Activated naive CD8-positive, alpha-beta T cell treated with anti-CD3 and anti-CD28 coated beads, Interleukin-2, amount 50 U/mL, for 24 hours (primary cell): ENCODE measurements at regions not wholly inside any gene's neighbourhood (a gene's known extent, or its start where the extent isn't known, plus 50 kb on each side); places are given as distances from the start of the nearest gene placed in this dataset.
"Not testable (repeated sequence)": the region's sequence is repeated elsewhere in the genome, so short reads cannot be mapped to it uniquely, and the experiment has no call there.

ENCODE experiments used
- ATAC-seq: fragments of 150-1000 bp; cut with Tn5 transposase; one replicate; pipeline ENCODE4 v1.10.0; 2021
- DNase-seq: peaks from one replicate; pipeline ENCODE4 v3.0.0; 2021
- H3K27ac Mint-ChIP-seq: one replicate; pipeline ENCODE4 v1.8.0; 2021; ENCODE audit warnings: mild to moderate bottlenecking, mixed read lengths
- H3K27me3 Mint-ChIP-seq: one replicate; pipeline ENCODE4 v1.8.0; 2021; ENCODE audit warnings: mixed read lengths
- H3K36me3 Mint-ChIP-seq: one replicate; pipeline ENCODE4 v1.8.0; 2021; ENCODE audit warnings: low read depth, mixed read lengths
- H3K4me1 Mint-ChIP-seq: one replicate; pipeline ENCODE4 v1.8.0; 2021; ENCODE audit warnings: mixed read lengths
- H3K4me3 Mint-ChIP-seq: one replicate; pipeline ENCODE4 v1.8.0; 2021; ENCODE audit warnings: mild to moderate bottlenecking, moderate library complexity, mixed read lengths
- H3K9me3 Mint-ChIP-seq: one replicate; pipeline ENCODE4 v1.8.0; 2021; ENCODE audit warnings: mixed read lengths

GRCh38 chr3:101150504-101150903 is 157.3 kb upstream of the ABI3BP start:
- DNase-seq = no peak
- Mint-ChIP-seq H3K9me3 (no peaks in the 10 kb centered on the region), H3K36me3 (no peaks in the 10 kb centered on the region), H3K27me3 (peaks cover 37% of the 10 kb centered on the region), H3K4me1 (no peaks in the 10 kb centered on the region), H3K4me3 (no peak overlapping the region), H3K27ac (no peak overlapping the region)
- no peak for ATAC-seq

GRCh38 chr3:101149707-101150106 is 156.5 kb upstream of the ABI3BP start:
- no peak for ATAC-seq
- H3K27ac Mint-ChIP-seq = no peak overlapping the region
- no peak for DNase-seq
- no peaks in the 10 kb centered on the region for H3K36me3 Mint-ChIP-seq
- no peaks in the 10 kb centered on the region for H3K9me3 Mint-ChIP-seq
- H3K4me3 Mint-ChIP-seq = no peak overlapping the region
- no peaks in the 10 kb centered on the region for H3K4me1 Mint-ChIP-seq
- peaks cover 37% of the 10 kb centered on the region for H3K27me3 Mint-ChIP-seq

- H3K27me3 Mint-ChIP-seq = peaks cover 35% of the 10 kb centered on the region
- no peaks in the 10 kb centered on the region for H3K9me3 Mint-ChIP-seq
- H3K36me3 Mint-ChIP-seq = no peaks in the 10 kb centered on the region
- no peak overlapping the region for H3K4me3 Mint-ChIP-seq
- H3K4me1 Mint-ChIP-seq = no peaks in the 10 kb centered on the region
- no peak for ATAC-seq
- H3K27ac Mint-ChIP-seq = no peak overlapping the region
- no peak for DNase-seq
Measured at GRCh38 chr3:101149251-101149650, 156.0 kb upstream of the ABI3BP start.

- Mint-ChIP-seq H3K9me3 (no peaks in the 10 kb centered on the region), H3K27ac (no peak overlapping the region), H3K4me3 (no peak overlapping the region), H3K36me3 (no peaks in the 10 kb centered on the region), H3K27me3 (peaks cover 26% of the 10 kb centered on the region), H3K4me1 (no peaks in the 10 kb centered on the region)
- ATAC-seq (no peak), DNase-seq (no peak)
Measured at GRCh38 chr3:101148001-101148400, 154.8 kb upstream of the ABI3BP start.

GRCh38 chr3:101146946-101147345 is 153.7 kb upstream of the ABI3BP start:
- ATAC-seq (no peak), DNase-seq (no peak)
- H3K4me1 Mint-ChIP-seq = no peaks in the 10 kb centered on the region
- no peak overlapping the region for H3K27ac Mint-ChIP-seq
- no peak overlapping the region for H3K4me3 Mint-ChIP-seq
- no peaks in the 10 kb centered on the region for H3K36me3 Mint-ChIP-seq
- peaks cover 26% of the 10 kb centered on the region for H3K27me3 Mint-ChIP-seq
- H3K9me3 Mint-ChIP-seq = no peaks in the 10 kb centered on the region

GRCh38 chr3:101144105-101144504 is 150.9 kb upstream of the ABI3BP start:
- ATAC-seq (no peak), DNase-seq (no peak)
- H3K4me3 Mint-ChIP-seq = no peak overlapping the region
- no peaks in the 10 kb centered on the region for H3K9me3 Mint-ChIP-seq
- no peak overlapping the region for H3K27ac Mint-ChIP-seq
- no peaks in the 10 kb centered on the region for H3K36me3 Mint-ChIP-seq
- H3K27me3 Mint-ChIP-seq = peaks cover 18% of the 10 kb centered on the region
- peaks cover 6% of the 10 kb centered on the region for H3K4me1 Mint-ChIP-seq

- peaks cover 6% of the 10 kb centered on the region for H3K4me1 Mint-ChIP-seq
- no peak for DNase-seq
- H3K4me3 Mint-ChIP-seq = no peak overlapping the region
- no peak for ATAC-seq
- H3K27me3 Mint-ChIP-seq = peaks cover 16% of the 10 kb centered on the region
- H3K9me3 Mint-ChIP-seq = no peaks in the 10 kb centered on the region
- no peaks in the 10 kb centered on the region for H3K36me3 Mint-ChIP-seq
- no peak overlapping the region for H3K27ac Mint-ChIP-seq
Measured at GRCh38 chr3:101143012-101143411, 149.8 kb upstream of the ABI3BP start.

GRCh38 chr3:101142160-101142559 is 148.9 kb upstream of the ABI3BP start:
- ATAC-seq = no peak
- Mint-ChIP-seq H3K36me3 (no peaks in the 10 kb centered on the region), H3K4me3 (no peak overlapping the region), H3K27me3 (peaks cover 10% of the 10 kb centered on the region), H3K4me1 (peaks cover 6% of the 10 kb centered on the region), H3K27ac (no peak overlapping the region), H3K9me3 (no peaks in the 10 kb centered on the region)
- DNase-seq = no peak

- Mint-ChIP-seq H3K27me3 (peaks cover 7% of the 10 kb centered on the region), H3K27ac (no peak overlapping the region), H3K36me3 (no peaks in the 10 kb centered on the region), H3K4me3 (no peak overlapping the region), H3K9me3 (no peaks in the 10 kb centered on the region), H3K4me1 (peaks cover 6% of the 10 kb centered on the region)
- ATAC-seq (no peak), DNase-seq (no peak)
Measured at GRCh38 chr3:101141135-101141534, 147.9 kb upstream of the ABI3BP start.

GRCh38 chr3:101138817-101139216 is 145.6 kb upstream of the ABI3BP start:
- peaks cover 17% of the 10 kb centered on the region for H3K4me1 Mint-ChIP-seq
- no peak overlapping the region for H3K4me3 Mint-ChIP-seq
- H3K36me3 Mint-ChIP-seq = no peaks in the 10 kb centered on the region
- ATAC-seq (no peak), DNase-seq (no peak)
- no peak overlapping the region for H3K27ac Mint-ChIP-seq
- H3K9me3 Mint-ChIP-seq = no peaks in the 10 kb centered on the region
- H3K27me3 Mint-ChIP-seq = peaks cover 4% of the 10 kb centered on the region

- H3K36me3 Mint-ChIP-seq = peaks cover 4% of the 10 kb centered on the region
- peaks cover 19% of the 10 kb centered on the region for H3K4me1 Mint-ChIP-seq
- DNase-seq (no peak), ATAC-seq (peak; percentile 48)
- no peak overlapping the region for H3K4me3 Mint-ChIP-seq
- peaks cover 18% of the 10 kb centered on the region for H3K9me3 Mint-ChIP-seq
- H3K27me3 Mint-ChIP-seq = peaks cover 2% of the 10 kb centered on the region
- no peak overlapping the region for H3K27ac Mint-ChIP-seq
Measured at GRCh38 chr3:101134331-101134730, 141.1 kb upstream of the ABI3BP start.

GRCh38 chr3:101133652-101134051 is 140.4 kb upstream of the ABI3BP start:
- H3K9me3 Mint-ChIP-seq = peaks cover 18% of the 10 kb centered on the region
- H3K27ac Mint-ChIP-seq = no peak overlapping the region
- H3K4me1 Mint-ChIP-seq = peaks cover 19% of the 10 kb centered on the region
- H3K36me3 Mint-ChIP-seq = peaks cover 4% of the 10 kb centered on the region
- H3K4me3 Mint-ChIP-seq = no peak overlapping the region
- ATAC-seq (no peak), DNase-seq (no peak)
- H3K27me3 Mint-ChIP-seq = peaks cover 2% of the 10 kb centered on the region

GRCh38 chr3:101133197-101133596 is 140.0 kb upstream of the ABI3BP start:
- Mint-ChIP-seq H3K9me3 (peaks cover 18% of the 10 kb centered on the region), H3K4me1 (peaks cover 19% of the 10 kb centered on the region)
- not testable (repeated sequence) for ATAC-seq, H3K36me3 Mint-ChIP-seq, H3K4me3 Mint-ChIP-seq, H3K27me3 Mint-ChIP-seq, H3K27ac Mint-ChIP-seq, DNase-seq

GRCh38 chr3:101131767-101132166 is 138.5 kb upstream of the ABI3BP start:
- Mint-ChIP-seq H3K4me1 (peaks cover 19% of the 10 kb centered on the region), H3K27me3 (peaks cover 4% of the 10 kb centered on the region), H3K27ac (no peak overlapping the region), H3K36me3 (peaks cover 4% of the 10 kb centered on the region), H3K9me3 (peaks cover 18% of the 10 kb centered on the region), H3K4me3 (no peak overlapping the region)
- DNase-seq = no peak
- no peak for ATAC-seq

GRCh38 chr3:101128786-101129185 is 135.6 kb upstream of the ABI3BP start:
- H3K36me3 Mint-ChIP-seq = peaks cover 4% of the 10 kb centered on the region
- no peak for ATAC-seq
- peaks cover 18% of the 10 kb centered on the region for H3K9me3 Mint-ChIP-seq
- no peak overlapping the region for H3K4me3 Mint-ChIP-seq
- peaks cover 10% of the 10 kb centered on the region for H3K27me3 Mint-ChIP-seq
- DNase-seq = no peak
- H3K4me1 Mint-ChIP-seq = peaks cover 8% of the 10 kb centered on the region
- no peak overlapping the region for H3K27ac Mint-ChIP-seq

GRCh38 chr3:101128001-101128400 is 134.8 kb upstream of the ABI3BP start:
- no peaks in the 10 kb centered on the region for H3K4me1 Mint-ChIP-seq
- H3K27ac Mint-ChIP-seq = no peak overlapping the region
- H3K27me3 Mint-ChIP-seq = peaks cover 11% of the 10 kb centered on the region
- no peak overlapping the region for H3K4me3 Mint-ChIP-seq
- peaks cover 13% of the 10 kb centered on the region for H3K9me3 Mint-ChIP-seq
- no peak for ATAC-seq
- DNase-seq = no peak
- H3K36me3 Mint-ChIP-seq = no peaks in the 10 kb centered on the region
